ENCODE measurements at regions not wholly inside any gene's neighbourhood (a gene's known extent, or its start where the extent isn't known, plus 50 kb on each side); places are given as distances from the start of the nearest gene placed in this dataset.

DNA sequence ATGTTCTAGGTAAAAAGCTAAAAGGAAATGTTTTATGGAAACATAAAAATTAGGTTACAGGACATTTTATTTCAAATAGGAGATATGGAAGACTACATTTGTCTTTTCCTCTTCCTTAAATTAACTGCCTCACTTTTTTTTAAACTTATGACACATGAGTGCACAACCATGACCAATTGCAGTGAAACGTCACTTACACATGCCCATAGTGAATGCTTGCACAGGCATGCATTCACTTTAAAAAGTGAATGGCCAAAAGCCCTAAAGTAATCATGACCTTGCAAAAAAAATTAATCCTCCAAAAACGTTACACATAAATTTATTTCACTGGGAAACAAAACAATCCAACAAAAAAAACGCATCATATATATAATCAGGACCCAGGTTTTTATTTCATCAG, 343.2 kb upstream of the TMTC1 start:
- no peak for DNase-seq (ENCODE audit: low read depth in 2 of 2)
- no peak overlapping the region for H3K4me3 ChIP-seq (replicated peaks in 1 of 2; ENCODE audit: low read depth in 2 of 2, low read length in 2 of 2)
- TF ChIP-seq, protein P1, sequence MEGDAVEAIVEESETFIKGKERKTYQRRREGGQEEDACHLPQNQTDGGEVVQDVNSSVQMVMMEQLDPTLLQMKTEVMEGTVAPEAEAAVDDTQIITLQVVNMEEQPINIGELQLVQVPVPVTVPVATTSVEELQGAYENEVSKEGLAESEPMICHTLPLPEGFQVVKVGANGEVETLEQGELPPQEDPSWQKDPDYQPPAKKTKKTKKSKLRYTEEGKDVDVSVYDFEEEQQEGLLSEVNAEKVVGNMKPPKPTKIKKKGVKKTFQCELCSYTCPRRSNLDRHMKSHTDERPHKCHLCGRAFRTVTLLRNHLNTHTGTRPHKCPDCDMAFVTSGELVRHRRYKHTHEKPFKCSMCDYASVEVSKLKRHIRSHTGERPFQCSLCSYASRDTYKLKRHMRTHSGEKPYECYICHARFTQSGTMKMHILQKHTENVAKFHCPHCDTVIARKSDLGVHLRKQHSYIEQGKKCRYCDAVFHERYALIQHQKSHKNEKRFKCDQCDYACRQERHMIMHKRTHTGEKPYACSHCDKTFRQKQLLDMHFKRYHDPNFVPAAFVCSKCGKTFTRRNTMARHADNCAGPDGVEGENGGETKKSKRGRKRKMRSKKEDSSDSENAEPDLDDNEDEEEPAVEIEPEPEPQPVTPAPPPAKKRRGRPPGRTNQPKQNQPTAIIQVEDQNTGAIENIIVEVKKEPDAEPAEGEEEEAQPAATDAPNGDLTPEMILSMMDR (IDR thresholded peaks at IDR 0.05; ENCODE audit: low read depth, low read length) = no peak

- TF ChIP-seq, protein P1 (IDR thresholded peaks at IDR 0.05; ENCODE audit: low read depth, low read length) = no peak
- DNase-seq (ENCODE audit: low read depth in 2 of 2) = peak; percentile 6 to 12
- H3K4me3 ChIP-seq (replicated peaks in 1 of 2; ENCODE audit: low read depth in 2 of 2, low read length in 2 of 2) = no peak overlapping the region
Observed at GRCh38 chr12:30120522-30120921, 336.8 kb upstream of the TMTC1 start.

GRCh38 chr12:30117483-30117882, 333.7 kb upstream of the TMTC1 start:
- H3K4me3 ChIP-seq (replicated peaks in 1 of 2; ENCODE audit: low read depth in 2 of 2, low read length in 2 of 2) = no peak overlapping the region
- TF ChIP-seq, protein P1 (IDR thresholded peaks at IDR 0.05; ENCODE audit: low read depth, low read length) = no peak
- DNase-seq (ENCODE audit: low read depth in 2 of 2) = no peak

GRCh38 chr12:30111719-30112118, 328.0 kb upstream of the TMTC1 start:
- no peak overlapping the region for H3K4me3 ChIP-seq (replicated peaks in 1 of 2; ENCODE audit: low read depth in 2 of 2, low read length in 2 of 2)
- TF ChIP-seq, protein P1 (IDR thresholded peaks at IDR 0.05; ENCODE audit: low read depth, low read length) = no peak
- no peak for DNase-seq (ENCODE audit: low read depth in 2 of 2)

DNA sequence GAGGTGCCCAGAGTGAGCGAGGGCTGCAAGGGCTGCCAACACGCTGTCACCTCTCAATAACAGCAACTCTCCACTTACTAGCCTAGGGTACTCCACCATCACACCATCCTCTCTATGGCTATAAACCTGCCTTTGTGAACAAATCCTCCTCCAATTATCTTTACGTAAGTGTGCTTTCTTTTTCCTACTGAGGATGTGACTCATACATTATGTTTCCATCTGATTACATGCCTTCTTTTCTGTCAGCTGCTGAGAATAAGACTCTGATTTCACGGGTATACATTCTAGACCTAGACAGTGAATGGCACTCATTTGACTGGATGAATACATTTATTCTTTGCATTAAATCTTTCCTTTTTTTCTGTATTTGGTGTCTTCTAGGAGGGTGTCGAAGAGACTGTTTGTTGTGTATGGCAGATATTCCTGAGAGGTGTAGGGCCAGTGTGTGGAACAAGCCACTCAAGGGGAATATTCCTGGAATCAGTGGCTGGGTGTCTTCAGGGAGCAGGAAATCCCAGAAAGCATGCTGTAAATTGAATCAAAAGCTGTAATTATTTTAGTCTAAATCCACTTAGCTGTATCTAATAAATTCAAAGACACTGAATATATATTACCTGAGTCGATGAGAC, 327.3 kb upstream of the TMTC1 start:
- peak; percentile 62 to 74 for DNase-seq (ENCODE audit: low read depth in 2 of 2)
- TF ChIP-seq, protein P1 (IDR thresholded peaks at IDR 0.05; ENCODE audit: low read depth, low read length) = no peak
- no peak overlapping the region for H3K4me3 ChIP-seq (replicated peaks in 1 of 2; ENCODE audit: low read depth in 2 of 2, low read length in 2 of 2)

GRCh38 chr12:30110498-30110897, 326.8 kb upstream of the TMTC1 start:
- no peak overlapping the region for H3K4me3 ChIP-seq (replicated peaks in 1 of 2; ENCODE audit: low read depth in 2 of 2, low read length in 2 of 2)
- TF ChIP-seq, protein P1 (IDR thresholded peaks at IDR 0.05; ENCODE audit: low read depth, low read length) = no peak
- no peak for DNase-seq (ENCODE audit: low read depth in 2 of 2)

GRCh38 chr12:30108666-30109065, 324.9 kb upstream of the TMTC1 start:
- no peak for DNase-seq (ENCODE audit: low read depth in 2 of 2)
- TF ChIP-seq, protein P1 (IDR thresholded peaks at IDR 0.05; ENCODE audit: low read depth, low read length) = no peak
- no peak overlapping the region for H3K4me3 ChIP-seq (replicated peaks in 1 of 2; ENCODE audit: low read depth in 2 of 2, low read length in 2 of 2)
